Amniotic epithelial cell (primary cell): ENCODE measurements at regions not wholly inside any gene's neighbourhood (a gene's known extent, or its start where the extent isn't known, plus 50 kb on each side); places are given as distances from the start of the nearest gene placed in this dataset.
"Not testable (repeated sequence)": the region's sequence is repeated elsewhere in the genome, so short reads cannot be mapped to it uniquely, and the experiment has no call there.

Experiments used
- DNase-seq: peaks from one replicate; pipeline ENCODE4 v3.0.0-alpha.2; 2010; ENCODE audit warnings: low read depth

DNA sequence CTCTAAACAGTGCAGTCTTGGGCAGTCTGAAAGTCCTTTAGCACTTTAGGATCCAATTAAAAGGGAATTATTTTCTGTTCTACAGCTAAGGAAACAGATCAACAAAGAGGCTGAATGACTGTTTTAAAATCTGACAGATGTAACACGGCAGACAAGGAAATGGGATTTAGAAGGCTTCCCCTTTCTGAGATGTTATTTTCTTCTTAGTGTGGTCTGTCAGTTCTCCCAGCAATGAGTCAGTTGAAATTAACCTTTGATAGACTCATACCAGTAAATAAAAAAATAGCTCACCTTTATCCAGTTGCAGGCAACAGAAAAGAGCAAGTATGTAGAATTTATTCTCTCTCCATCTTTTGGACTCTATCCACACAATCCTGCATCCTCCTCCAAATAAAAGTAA, 98.1 kb downstream of the NEDD1 start:
- no peak for DNase-seq

DNA sequence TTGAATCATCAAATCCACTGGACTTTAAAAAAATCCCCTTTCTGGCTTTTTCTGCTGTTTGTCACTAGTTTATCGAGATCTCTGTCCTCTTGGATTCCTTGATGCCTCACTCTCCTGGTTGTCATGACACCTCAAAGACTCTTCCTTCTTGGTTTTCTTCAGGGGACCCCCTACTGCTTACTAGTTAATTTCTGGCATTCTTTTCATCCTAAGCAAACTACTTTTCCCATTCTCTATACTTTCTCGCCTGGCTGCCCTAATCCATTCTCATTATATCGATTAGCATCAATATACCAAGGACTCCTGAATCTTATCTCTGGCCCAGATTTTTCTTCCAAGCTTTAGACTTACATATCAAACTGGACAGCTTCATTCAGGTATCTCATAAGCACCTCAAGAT, 98.6 kb downstream of the NEDD1 start:
- DNase-seq = no peak

DNA sequence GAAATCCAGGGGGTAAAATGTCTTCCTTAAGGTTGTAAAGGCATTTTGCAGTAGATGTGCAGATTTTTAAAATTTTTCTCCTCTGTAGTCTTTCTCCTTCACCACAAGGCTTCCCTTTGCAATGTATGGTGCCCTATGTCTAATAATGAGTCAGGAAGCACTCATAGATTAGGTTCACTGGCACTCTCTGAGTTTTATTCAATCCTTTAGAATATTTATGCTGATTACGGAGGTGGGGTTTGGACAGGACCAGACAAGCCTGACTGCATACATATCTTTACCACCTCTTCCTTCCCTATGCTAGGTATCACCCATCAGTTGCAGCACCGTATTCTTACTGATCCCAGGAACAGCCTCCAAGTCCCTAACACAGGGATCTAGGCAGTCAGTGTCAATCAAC, 99.5 kb downstream of the NEDD1 start:
- DNase-seq = no peak

DNA sequence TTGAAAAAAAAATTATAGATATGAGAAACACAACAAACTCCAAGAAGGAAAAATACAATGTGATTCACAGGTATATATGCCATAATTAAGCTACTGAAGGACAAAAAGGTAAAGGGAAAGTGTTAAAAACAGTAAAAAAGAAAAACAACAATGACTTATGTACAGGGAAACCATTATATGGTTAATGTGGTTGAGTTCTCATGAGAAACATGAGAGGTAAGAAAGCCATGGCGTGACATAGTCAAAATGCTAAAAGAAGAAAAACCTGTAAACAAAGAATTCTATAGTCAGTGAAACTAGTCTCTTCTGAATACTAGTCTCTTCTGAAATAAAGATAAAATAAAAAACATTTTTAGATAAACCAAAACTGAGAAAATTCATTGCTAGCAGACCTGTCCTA, 109.1 kb downstream of the NEDD1 start:
- no peak for DNase-seq

DNA sequence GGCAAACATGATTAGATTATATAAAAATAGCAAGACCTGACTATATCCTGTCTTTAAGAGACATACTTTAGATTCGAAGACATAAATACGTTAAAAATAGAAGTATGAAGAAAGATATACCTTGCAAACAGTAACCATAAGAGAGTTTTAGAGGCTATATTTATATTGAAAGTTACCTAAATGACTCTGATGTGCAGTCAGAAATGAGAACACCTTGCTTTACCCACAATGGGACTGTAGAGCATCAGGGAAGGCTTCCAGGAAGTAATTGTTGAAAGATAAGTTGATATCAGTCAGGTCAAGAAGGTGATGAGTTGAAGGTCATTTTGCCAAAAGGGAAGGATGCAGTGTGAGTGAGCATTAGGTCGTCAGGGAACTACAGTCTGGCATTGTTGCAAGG, 110.2 kb downstream of the NEDD1 start:
- DNase-seq = no peak

DNA sequence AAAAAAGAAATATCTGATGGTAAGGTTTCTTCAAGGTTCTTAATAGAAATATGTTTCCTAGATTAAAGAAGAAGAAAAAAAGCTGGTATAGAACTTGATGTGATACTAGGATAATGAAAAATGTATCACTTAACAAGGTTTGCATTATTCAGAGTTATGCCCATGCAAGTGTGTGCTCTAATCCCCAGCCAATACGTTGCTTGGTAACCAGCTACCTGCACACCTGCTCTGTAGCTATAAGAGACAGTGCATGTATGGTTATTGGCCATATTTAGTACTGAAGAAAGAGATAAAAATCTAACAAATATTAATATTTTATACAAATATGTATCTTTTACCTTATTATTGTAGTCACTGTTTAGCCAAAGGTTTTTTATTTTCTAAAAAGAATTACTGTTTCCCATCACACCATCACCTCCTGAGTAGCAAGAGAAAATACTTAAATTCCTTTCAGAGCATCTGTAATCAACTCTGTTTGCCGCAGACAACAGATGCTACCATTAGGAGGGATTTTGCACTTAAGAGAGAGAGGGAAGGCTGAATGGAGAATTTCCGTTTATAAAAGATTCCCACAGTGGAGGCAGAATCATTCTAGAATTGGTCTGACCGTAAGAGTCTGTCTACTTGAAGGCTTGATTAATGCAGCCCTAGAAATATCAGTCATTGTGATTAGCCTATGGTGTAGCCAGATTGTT, 115.6 kb downstream of the NEDD1 start:
- no peak for DNase-seq

DNA sequence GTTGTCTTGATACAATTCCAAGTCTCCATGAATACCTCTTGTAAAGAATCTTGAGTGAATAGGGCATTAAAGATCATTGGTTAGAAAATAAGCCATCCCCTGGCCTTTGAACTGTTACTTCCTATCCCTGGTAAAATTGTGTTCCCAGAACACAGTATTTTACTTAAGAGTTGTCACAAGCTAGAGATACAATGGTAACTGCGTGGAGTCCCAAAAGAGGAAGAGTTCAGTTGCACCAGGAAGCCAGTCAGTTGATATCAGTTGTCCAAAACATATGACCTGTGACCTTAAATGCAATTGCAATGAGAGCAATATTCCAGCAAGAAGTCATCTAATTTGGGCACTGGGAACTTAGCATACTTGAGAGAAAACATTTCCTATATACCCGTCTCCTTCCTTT, 117.3 kb downstream of the NEDD1 start:
- DNase-seq = no peak

DNA sequence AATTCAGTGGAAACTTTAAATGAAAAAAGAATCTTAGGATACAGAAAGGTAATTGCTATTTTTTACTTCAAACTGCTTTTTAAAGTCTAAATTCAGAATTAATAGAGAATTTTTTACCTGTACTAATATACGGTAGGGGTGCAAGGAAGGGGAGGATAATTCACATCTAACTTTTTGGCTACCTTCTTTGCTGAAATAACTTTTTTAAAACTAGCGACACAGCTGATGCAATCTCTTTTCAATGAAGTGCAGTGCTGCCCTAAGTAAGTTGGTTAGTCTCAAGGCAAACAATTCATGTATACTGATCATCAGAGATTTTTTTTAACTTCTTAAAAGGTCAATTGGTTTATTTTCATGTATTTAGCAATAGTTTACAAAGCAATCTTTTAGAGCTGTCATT, 119.8 kb downstream of the NEDD1 start:
- no peak for DNase-seq

DNA sequence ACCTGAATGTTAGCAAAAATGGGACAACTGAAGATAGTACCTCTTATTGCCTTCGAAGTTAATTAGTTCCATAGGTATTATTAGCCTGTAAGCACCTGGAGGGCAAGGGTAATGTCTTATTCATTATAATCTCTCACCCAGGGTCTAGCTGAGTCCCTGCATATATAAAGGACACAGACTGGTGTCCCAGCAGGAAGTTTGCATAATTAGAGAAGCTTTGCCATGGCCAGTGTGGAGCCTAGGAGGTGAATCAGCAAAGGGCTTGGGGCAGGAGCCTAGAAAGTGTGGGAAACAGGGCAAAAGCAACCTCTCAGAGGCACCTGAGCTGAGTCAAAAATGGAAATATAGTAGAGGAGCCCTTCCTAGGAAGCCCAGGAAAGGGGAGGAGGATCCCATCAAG, 120.4 kb downstream of the NEDD1 start:
- no peak for DNase-seq

DNA sequence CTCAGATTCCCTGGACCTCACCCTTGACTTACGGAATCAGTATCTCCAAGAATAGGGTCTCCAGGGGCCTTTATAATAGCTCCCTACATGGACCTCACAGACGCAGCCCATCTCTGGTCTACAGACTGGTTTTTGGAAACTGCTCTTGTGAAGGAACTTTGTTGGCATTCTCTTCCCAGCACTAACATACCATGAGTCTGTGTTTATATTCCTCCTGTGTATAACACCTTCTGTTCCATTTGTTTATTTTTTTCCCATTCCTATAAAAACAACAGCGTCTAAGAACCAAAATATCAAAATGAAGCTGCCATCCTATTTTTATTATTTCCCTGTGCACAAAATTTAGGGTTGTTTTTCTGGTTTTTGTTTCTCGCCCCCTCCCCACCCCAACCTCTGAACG, 131.1 kb downstream of the NEDD1 start:
- no peak for DNase-seq

DNA sequence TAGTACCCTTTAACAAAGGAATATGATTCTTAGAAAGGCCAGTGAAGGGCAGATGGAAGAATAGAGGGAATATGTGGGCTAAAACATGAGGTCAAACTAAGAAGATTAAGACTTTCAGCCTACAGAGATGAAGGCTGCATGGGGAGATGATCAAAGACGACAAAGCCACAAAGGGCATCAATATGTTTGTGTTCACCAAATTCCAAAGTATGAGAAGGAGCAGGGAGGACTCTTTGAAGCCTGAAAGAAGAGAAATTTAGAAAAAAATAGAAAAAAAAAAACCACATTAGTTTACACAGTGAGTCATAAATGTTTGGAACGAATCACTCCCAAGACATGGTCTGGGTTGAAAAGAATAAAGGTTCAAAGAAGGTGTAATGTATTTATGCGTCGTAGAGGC, 131.8 kb downstream of the NEDD1 start:
- no peak for DNase-seq

DNA sequence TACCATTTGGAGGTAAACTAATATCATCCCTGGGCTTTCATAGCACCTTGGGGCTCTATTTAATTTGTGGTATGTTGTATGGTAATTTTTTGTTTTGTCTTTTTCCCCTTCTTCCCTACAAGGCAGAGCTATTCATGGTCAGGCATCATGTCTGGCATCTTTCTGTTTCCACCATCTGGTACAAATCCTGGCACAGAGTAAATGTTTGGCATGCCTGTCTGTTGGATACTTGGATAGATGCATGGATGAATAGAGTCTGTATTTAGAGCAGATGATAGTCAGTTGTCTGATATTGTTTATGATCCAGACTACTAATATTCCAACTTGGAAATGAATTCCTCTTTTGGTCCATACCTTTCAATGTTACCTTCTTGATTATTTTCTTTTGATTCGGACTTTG, 139.8 kb downstream of the NEDD1 start:
- no peak for DNase-seq

DNA sequence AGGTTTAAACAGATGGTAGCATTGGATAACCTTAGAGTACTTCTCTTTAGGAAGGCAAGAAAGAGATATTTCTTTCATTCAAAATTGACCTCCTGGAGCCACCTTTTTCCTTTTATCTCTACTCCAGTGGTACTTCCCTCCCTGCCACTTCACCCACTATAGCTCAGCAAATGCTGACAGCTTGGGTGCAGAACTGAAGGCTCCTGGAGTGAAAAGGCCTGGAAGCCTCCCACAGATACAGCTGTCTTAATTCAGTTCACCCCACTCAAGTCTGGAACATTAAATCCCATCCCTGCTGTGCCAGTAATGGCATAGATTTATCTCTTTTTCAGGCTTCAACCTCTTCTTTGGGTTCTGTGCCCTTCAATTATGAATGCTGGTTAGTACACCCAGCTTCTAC, 140.3 kb downstream of the NEDD1 start:
- DNase-seq = no peak

DNA sequence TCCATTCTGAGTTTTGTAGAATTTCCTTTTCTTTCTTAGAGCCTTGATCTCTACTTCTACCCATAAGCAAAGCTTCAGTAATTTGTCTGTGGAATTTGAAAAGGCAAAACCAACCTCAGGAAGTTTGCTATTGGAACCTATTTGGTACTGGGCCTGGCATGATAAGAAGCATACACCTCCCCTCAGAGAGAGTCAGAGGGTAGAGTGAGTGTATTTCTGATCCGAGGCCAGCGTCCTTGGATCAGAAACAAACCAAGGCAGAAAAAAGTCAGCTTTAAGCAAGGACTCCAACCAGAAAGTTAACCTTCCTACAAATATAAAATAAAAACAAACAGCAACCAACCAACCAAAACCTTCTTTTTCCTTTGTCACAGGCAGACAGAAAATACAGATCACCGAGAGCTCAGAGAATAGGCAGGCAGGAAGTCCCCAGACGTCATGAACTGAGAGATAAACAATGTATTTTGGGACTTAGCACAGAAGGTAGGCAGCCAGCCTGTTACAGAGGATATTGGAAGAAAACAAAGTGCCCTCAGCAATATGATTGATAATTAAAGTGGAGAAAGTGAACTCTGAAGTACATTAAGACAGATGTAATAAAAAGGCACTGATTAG, 141.5 kb downstream of the NEDD1 start:
- DNase-seq = no peak

DNA sequence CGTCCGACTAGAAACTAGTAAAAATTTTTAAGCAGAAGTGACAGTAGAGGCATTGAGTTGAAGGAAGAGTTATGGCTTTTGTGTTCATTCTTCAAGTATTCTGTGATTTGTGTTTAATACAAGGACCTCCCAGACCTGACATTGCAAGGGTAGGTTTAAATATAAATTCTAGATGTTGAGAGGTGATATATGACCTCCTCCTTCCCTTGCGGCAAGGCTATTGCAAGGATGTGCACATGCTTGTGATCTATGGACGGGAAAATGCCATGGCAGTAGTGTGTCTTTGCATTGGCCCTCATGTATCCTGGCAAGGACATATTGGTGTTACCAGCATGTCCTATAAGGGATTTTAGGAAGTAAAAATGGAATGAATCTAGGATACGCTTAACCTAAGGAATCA, 143.5 kb downstream of the NEDD1 start:
- DNase-seq = no peak

DNA sequence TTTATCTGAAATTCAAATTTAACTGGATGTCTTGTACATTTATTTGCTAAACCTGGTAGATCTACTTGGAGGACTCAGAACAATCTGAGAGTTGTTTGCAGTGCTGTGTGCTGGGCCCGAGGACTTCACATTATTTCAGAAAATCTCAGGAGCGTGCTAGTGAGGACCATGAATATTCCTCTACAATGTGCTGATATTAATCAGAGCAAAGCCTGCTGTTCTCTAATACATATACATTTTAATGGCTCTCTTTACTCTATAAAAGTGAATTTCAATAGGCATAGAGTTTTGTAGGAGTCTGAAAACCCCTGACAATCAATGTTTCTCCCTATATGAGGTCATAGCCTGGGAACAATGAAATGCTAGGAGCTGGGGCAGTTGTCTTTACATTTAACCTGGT, 144.3 kb downstream of the NEDD1 start:
- no peak for DNase-seq

DNA sequence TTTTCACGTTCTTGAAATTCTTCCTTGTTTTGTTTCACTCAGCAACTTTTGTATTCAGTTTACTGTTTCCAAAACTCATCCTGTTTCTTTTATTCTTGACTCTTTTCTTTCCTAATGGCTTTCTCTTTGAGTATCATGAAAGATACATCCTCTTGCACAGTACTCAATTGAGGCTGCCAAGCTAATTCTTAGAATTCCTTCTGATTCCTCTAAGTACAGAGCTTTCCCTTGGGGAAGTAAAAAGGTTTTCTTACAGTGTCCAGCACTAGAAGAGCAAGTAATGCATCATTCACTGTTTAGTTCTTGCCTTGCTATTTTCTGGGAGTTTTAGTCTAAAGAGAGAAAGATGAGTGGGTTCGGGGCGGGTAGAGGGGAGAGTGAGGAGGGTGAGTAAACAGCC, 154.1 kb downstream of the NEDD1 start:
- no peak for DNase-seq

DNA sequence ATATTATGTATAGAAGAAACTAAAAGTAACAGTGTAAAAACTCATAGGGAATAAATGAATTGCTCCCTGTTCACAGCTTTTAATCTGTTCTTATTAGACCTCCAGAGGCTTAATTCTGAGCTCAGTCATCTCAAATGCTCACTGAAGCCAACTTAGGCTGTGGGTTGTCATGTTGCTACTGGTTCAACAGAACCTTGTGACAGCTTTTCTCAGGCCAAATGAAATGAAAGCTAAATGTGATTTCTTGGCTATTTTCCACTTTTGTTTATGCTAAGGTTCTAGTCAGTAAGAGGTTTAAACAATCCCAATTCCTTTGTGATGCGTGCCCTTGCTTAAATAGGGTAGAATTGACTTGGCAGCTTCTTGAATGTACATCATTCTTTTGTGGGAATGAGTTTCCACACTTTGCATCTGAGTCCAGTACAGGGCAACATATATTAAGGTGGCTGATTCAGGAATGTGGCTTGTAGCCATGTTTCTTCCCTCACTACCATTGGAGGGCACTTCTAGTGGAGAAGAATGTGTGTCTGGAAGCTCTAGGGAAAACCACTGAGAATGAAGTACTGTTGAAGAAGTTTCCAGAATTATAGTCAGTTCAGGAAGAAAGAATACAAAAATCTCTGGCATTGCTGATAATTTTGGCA, 156.4 kb downstream of the NEDD1 start:
- DNase-seq = no peak

DNA sequence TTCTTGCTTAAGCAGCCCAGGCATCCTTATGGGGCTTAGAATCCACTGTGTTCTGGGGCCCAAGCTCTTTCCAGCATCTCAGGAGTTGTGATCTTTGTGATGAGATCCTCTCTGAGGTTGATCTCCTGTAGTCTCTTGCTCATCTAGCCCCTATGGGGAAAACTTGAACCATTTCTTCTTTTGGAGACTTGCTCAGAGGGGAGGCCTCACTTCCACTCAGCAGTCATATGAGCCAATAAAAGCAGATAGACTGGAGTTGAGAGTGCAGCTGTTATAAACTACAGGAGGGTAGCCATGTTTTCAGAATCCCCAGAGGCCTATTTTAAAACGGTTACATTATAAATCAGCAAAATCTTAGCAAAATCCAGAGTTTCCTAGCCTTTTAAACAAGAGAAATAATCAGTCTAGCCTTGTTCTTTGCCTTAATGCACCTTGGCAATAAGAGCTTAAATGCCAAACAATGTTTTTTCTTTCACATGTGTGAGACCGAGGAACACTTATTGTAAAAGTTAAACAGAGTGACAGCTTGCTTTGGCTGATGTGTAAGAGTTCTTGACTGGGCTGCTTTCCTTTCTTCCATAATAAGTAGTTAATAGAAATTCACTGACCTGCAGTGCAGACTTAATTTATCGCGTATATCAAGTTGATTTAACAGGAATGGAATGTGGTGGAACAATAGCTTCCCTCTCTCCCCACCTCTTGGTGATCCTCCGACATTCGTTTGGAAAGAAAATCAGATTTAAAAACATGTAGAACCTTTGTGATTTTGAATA, 168.3 kb downstream of the NEDD1 start:
- no peak for DNase-seq

DNA sequence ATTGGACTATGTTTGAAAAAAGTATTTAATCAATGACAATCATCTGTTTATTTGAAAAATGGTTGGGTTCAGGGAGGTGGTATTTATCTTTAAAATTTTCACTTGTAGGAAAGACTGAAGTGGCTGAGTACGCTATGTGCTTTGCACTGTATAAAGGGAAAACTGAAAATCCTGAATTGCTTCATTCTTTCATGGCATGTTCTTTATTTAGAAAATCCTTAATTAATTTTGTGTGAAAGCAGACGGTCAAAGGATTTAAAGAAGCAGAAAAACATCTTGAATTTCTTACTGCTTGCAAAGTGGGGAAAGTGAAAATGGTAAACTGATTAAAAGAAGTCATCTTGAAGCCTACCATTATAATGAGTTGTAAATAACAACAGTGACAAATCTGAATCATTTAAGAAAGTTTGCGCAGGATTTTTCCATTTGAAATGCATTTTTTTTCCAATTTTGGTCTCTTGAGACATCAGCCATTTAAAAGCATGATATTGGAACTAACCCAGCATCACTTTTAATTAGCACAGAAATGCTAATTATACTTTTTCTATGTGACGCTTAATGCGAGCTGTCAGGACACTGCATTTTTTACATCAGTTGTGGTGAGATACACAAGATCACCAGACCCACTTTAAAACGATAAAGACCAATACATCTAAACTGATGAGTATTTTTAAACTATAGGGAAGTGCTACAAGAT, 169.0 kb downstream of the NEDD1 start:
- DNase-seq = no peak

DNA sequence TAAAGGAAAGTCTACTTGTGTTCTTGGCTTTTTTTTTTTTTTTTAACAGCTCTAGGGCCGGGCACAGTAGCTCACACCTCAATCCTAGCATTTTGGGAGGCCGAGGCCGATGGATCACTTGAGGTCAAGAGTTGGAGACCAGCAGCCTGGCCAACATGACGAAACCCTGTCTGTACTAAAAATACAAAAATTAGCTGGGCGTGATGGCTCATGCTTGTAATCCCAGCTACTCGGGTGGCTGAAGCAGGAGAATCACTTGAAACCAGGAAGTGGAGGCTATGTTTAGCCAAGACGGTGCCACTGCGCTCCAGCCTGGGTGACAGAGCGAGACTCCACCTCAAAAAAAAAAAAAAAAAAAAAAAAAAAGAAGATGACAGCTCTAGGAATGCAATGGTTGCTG, 169.9 kb downstream of the NEDD1 start:
- not testable (repeated sequence) for DNase-seq

DNA sequence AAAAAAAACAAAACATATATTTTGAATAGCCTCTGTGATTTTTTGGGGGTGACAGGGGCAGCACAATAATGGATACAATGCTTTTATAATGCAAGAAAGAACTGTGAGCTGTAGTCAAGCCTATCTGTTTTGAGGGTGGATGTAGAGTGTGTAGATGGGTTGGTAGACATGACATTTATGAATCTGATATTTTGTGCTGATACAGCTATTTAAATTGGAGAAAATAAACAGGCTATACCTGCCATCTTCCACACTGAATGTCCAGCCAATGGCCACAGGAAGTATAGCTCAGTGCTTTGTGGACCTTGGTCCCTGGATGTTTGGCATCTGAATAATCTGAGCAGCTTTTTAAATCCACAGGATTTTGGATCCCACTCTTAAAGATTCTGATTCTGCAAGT, 175.0 kb downstream of the NEDD1 start:
- DNase-seq = no peak
